GM12801 (cell line): ENCODE measurements at regions not wholly inside any gene's neighbourhood (a gene's known extent, or its start where the extent isn't known, plus 50 kb on each side); places are given as distances from the start of the nearest gene placed in this dataset.

Source experiments
- CTCF ChIP-seq: IDR thresholded peaks from one replicate; pipeline ENCODE4 v1.5.1; 2011; ENCODE audit warnings: control low read depth; ENCODE audit not compliant: insufficient read length; ENCODE audit errors: extremely low read depth

- no peak for TF ChIP-seq CTCF
These were observed 340.9 kb upstream of the KIF2A start for GRCh38 chr5:61965069-61965468.

GRCh38 chr5:61965490-61965889 lies 340.5 kb upstream of the KIF2A start:
- no peak for TF ChIP-seq CTCF

GRCh38 chr5:61966296-61966955 lies 339.6 kb upstream of the KIF2A start:
- no peak for TF ChIP-seq CTCF

- TF ChIP-seq CTCF = no peak
These were observed 339.0 kb upstream of the KIF2A start for GRCh38 chr5:61966997-61967396.

GRCh38 chr5:61967681-61968080 lies 338.3 kb upstream of the KIF2A start:
- no peak for TF ChIP-seq CTCF

- TF ChIP-seq CTCF = no peak
These were observed 336.7 kb upstream of the KIF2A start for GRCh38 chr5:61969347-61969746.

- no peak for TF ChIP-seq CTCF
These were observed 336.3 kb upstream of the KIF2A start for GRCh38 chr5:61969755-61970154.

- no peak for TF ChIP-seq CTCF
These were observed 335.8 kb upstream of the KIF2A start for GRCh38 chr5:61970218-61970617.
